ENCODE measurements at regions not wholly inside any gene's neighbourhood (a gene's known extent, or its start where the extent isn't known, plus 50 kb on each side); places are given as distances from the start of the nearest gene placed in this dataset.

GRCh38 chr18:76174451-76174850 is 320.6 kb downstream of the ZNF516 start:
- no peak for TF ChIP-seq CTCF (IDR thresholded peaks at IDR 0.05 in 4 of 5, conservative IDR thresholded peaks at IDR 0.05 in 1 of 5)
- TF ChIP-seq POLR2A (IDR thresholded peaks at IDR 0.05), result no peak
